ENCODE measurements at regions not wholly inside any gene's neighbourhood (a gene's known extent, or its start where the extent isn't known, plus 50 kb on each side); places are given as distances from the start of the nearest gene placed in this dataset.

DNA sequence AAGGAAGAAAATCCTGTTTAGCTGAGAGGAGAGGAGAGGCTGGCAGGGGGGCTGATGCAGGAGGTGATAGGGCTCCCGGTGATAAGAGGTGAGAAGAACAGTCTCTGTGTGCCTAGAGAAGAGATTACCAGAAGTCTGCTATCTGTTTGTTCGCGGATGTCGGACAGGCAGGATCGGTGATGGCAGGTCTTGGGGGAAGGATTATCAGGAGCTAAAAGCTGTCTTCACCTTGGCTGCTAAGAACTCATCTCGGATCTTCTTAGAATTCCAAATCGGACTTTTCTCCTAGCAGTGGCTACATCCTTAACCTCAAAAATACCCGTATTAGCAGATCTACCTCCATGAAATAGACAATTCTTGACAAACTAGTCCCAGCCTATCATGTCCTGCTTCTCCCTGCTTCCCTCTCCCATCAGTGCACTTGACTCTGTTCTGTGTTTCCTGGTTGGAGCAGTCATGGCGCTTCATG lies 282.1 kb upstream of the TRIB2 start:
- Histone ChIP-seq H3K36me3 (ENCODE audit: insufficient read depth, low read depth, low read length) (no peaks in the 10 kb centered on the region), H3K27ac (ENCODE audit: low read length) (no peak overlapping the region), H3K9me3 (ENCODE audit: insufficient read depth, low read depth, low read length) (no peaks in the 10 kb centered on the region), H3K4me3 (ENCODE audit: low read length) (no peak overlapping the region), H3K4me1 (ENCODE audit: insufficient read depth, low read length) (peaks cover 1% of the 10 kb centered on the region; the same call in 1 of the 2 replicates), H3K27me3 (ENCODE audit: insufficient read depth, low read length) (no peaks in the 10 kb centered on the region), H3K9ac (ENCODE audit: low read depth, low read length) (no peak overlapping the region)

DNA sequence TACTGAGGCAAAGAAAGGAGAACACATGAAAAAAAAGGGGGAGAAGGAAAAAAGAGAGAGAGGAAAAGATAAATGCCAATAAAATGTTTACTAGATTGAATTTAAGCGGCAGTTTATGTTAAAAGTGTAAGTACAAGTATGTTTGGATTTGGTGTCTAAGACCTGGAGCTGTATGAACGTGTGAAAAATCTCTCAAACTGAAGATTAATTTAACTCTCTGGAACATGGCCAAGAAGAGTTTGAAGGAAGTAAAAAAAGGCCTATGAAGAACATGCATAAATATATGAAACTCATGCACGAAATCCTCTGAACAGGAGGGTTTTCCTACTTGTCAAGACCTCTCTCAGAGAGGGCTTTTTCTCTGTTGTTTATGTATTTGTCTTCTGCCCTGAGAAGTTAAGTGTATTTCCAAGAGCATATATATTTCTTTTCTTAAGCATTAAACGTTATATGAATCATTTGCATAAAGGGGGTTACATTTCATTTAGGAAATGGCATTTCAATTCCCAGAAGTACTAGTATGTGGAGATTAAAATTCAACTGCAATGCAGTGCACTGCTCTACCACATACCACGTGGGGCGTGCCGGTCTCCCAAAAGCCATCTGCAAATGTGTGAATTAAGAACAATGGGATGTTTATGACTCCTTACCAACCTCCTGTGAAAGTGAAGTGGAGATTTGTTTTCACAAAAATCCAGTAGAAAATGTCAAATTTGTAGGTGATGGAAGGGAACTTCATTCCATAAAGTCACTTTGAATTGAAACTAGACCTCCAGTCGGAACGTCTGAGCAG lies 281.1 kb upstream of the TRIB2 start:
- H3K9me3 ChIP-seq (ENCODE audit: insufficient read depth, low read depth, low read length): no peaks in the 10 kb centered on the region
- no peak overlapping the region for H3K4me3 ChIP-seq (ENCODE audit: low read length)
- no peak overlapping the region for H3K27ac ChIP-seq (ENCODE audit: low read length)
- H3K36me3 ChIP-seq (ENCODE audit: insufficient read depth, low read depth, low read length): no peaks in the 10 kb centered on the region
- no peak overlapping the region for H3K9ac ChIP-seq (ENCODE audit: low read depth, low read length)
- no peaks in the 10 kb centered on the region; the same call in 1 of the 2 replicates for H3K4me1 ChIP-seq (ENCODE audit: insufficient read depth, low read length)
- H3K27me3 ChIP-seq (ENCODE audit: insufficient read depth, low read length): no peaks in the 10 kb centered on the region

DNA sequence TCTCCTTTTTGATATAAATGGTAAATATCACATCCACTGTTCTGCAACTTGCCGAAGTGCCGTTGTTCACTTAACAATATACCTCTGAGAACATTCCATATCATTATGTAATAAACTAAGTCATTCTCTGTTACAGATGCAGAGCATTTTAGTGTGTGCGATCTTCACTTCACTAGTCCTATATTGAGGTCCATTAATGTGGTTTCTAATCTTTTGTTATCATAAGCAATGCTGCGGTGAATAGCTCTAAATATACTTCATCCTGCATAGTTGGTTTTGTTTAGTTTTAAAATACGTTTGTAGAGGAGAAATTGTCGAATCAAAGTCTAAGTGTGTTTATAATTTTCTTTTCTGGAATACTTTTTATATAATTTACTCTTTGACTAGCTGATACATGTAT lies 280.3 kb upstream of the TRIB2 start:
- H3K9ac ChIP-seq (ENCODE audit: low read depth, low read length): no peak overlapping the region
- H3K27ac ChIP-seq (ENCODE audit: low read length): no peak overlapping the region
- H3K4me3 ChIP-seq (ENCODE audit: low read length): no peak overlapping the region
- H3K4me1 ChIP-seq (ENCODE audit: insufficient read depth, low read length): no peaks in the 10 kb centered on the region; the same call in 1 of the 2 replicates
- H3K36me3 ChIP-seq (ENCODE audit: insufficient read depth, low read depth, low read length): no peaks in the 10 kb centered on the region
- no peaks in the 10 kb centered on the region for H3K27me3 ChIP-seq (ENCODE audit: insufficient read depth, low read length)
- H3K9me3 ChIP-seq (ENCODE audit: insufficient read depth, low read depth, low read length): no peaks in the 10 kb centered on the region

DNA sequence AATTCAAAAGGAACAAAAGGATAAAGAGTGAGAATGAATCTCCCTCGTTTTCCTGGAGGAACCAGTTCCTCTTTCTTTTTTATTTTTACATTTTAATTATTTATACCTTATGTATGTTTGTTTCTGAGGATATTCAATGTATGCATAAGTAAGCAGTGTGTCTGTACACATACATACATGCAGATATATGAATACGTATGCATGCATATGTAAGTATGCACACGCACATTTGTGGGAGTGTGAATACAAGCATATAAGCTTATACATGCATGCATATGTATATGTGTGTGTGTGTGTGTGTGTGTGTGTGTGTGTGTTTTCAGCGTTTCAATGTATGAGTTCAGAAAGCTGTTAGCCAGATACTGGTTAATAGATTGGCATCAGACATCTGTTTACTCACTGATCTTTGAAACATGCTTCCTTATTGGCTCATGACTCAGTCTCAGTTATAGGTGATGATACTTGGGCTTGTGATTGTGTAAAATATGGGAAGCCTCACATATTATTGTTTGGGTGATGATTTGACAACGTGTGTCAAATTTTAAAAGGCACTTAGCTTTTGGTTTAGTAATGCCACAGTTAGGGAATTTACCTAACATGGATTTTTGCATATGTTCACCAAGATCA lies 279.7 kb upstream of the TRIB2 start:
- no peak overlapping the region for H3K27ac ChIP-seq (ENCODE audit: low read length)
- H3K4me1 ChIP-seq (ENCODE audit: insufficient read depth, low read length): no peaks in the 10 kb centered on the region; the same call in 1 of the 2 replicates
- no peaks in the 10 kb centered on the region for H3K36me3 ChIP-seq (ENCODE audit: insufficient read depth, low read depth, low read length)
- H3K4me3 ChIP-seq (ENCODE audit: low read length): no peak overlapping the region
- H3K27me3 ChIP-seq (ENCODE audit: insufficient read depth, low read length): no peaks in the 10 kb centered on the region
- H3K9me3 ChIP-seq (ENCODE audit: insufficient read depth, low read depth, low read length): no peaks in the 10 kb centered on the region
- no peak overlapping the region for H3K9ac ChIP-seq (ENCODE audit: low read depth, low read length)

DNA sequence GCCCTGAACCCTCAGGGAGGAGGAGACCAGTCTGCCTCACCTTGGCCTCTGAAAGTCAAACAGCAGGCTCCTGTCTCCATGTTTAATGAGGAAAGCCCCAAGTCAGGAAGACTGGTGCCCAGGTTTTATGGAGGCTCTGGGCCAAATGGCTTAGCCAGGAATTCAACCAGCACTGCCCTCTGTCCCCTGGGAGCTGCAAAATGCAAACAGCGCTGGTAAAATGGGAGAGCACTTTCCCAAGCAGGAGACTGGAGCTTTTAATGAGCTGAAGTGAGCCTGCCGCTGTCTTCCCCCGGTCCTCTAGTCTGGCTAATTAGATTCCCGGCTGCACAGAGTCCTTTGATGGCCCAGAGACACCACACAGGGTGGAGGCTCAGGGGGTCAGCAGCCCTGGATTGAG lies 276.0 kb upstream of the TRIB2 start:
- Histone ChIP-seq H3K4me3 (ENCODE audit: low read length) (no peak overlapping the region), H3K36me3 (ENCODE audit: insufficient read depth, low read depth, low read length) (no peaks in the 10 kb centered on the region), H3K27me3 (ENCODE audit: insufficient read depth, low read length) (no peaks in the 10 kb centered on the region), H3K4me1 (ENCODE audit: insufficient read depth, low read length) (no peaks in the 10 kb centered on the region; the same call in 1 of the 2 replicates), H3K9me3 (ENCODE audit: insufficient read depth, low read depth, low read length) (no peaks in the 10 kb centered on the region), H3K27ac (ENCODE audit: low read length) (no peak overlapping the region), H3K9ac (ENCODE audit: low read depth, low read length) (no peak overlapping the region)

DNA sequence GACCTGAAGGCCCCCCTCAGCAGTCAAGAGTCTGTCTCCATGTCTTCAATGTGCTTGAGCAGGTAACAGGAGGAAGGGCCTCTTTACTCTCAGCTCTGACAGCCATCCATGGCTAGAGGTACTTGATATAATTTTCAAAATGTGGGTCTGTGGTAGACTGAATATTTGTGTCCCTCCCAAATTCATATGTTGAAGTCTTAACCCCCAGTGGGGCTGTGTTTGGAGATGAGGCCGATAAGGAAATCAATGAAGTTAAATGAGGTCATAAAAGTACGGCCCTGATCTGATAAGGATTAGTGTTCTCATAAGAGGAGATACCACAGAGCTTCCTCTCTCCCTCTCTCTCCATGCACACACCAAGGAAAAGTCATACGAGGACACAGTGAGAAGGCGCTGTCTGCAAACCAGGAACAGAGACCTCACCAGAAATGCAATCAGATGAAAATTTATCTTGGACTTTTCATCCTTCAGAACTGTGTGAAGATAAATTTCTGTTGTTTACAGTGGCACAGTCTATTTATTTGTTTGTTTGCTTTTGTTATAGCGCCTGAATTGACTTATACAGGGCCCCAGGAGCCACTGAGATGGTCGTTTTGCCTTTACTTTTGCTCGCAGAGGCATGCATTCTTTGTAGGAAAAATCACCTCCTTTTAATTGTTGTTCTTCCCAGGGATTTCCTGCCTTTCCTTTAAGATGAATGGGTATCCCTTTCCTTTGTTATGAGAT lies 274.8 kb upstream of the TRIB2 start:
- H3K9ac ChIP-seq (ENCODE audit: low read depth, low read length): no peak overlapping the region
- no peak overlapping the region for H3K27ac ChIP-seq (ENCODE audit: low read length)
- no peaks in the 10 kb centered on the region for H3K27me3 ChIP-seq (ENCODE audit: insufficient read depth, low read length)
- no peaks in the 10 kb centered on the region for H3K36me3 ChIP-seq (ENCODE audit: insufficient read depth, low read depth, low read length)
- no peaks in the 10 kb centered on the region for H3K9me3 ChIP-seq (ENCODE audit: insufficient read depth, low read depth, low read length)
- no peak overlapping the region for H3K4me3 ChIP-seq (ENCODE audit: low read length)
- H3K4me1 ChIP-seq (ENCODE audit: insufficient read depth, low read length): no peaks in the 10 kb centered on the region; the same call in 1 of the 2 replicates

DNA sequence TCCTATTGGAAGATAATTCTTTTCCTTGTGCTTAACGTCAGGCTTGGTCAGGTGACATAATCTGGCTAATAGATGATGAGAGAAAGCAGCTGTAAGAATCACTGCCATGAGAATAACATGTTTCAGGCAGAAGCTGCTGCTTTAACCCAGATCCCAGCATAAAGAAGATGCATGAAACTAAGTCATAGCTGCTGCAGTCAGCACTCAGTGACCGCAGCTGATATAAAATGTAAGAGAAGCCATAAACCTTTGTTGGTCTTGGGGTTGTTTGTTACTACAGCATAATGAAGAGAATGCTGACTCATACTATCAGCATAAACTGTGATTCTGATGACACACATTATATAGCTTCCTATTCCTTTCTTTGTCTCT lies 274.3 kb upstream of the TRIB2 start:
- Histone ChIP-seq H3K27me3 (ENCODE audit: insufficient read depth, low read length) (no peaks in the 10 kb centered on the region), H3K27ac (ENCODE audit: low read length) (no peak overlapping the region), H3K4me3 (ENCODE audit: low read length) (no peak overlapping the region), H3K4me1 (ENCODE audit: insufficient read depth, low read length) (no peaks in the 10 kb centered on the region; the same call in 1 of the 2 replicates), H3K9ac (ENCODE audit: low read depth, low read length) (no peak overlapping the region), H3K36me3 (ENCODE audit: insufficient read depth, low read depth, low read length) (no peaks in the 10 kb centered on the region), H3K9me3 (ENCODE audit: insufficient read depth, low read depth, low read length) (no peaks in the 10 kb centered on the region)

DNA sequence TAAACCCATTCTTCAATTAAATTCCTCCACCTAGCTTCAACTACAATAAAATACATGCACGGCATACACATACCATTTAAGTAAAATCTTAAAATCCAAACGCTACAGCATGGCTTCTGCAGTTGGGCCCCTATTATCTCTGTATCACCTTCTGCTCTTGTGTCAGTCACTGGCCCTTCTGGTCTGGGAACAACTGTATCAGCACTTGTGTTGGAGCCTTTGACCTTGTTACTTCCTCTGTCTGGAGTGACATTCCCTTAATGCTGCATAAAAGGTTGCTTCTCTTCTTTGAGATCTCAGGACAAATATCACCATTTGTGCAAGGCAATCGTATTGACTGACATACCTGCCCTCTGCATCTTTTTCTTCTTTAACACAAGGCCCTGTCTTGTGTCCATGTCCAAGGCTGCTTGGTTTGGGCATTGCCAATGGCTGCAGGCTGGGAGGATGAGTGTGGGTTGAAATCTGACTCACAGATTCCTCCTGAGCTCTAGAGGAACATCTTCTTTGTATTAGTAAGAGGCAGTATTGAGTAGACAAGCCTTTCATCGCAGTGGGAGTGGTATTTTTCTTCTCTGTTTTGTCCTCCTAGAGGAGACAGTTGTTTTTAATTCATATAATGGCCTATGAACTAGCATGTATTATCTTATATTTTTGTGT lies 267.8 kb upstream of the TRIB2 start:
- Histone ChIP-seq H3K27ac (ENCODE audit: low read length) (no peak overlapping the region), H3K36me3 (ENCODE audit: insufficient read depth, low read depth, low read length) (no peaks in the 10 kb centered on the region), H3K9ac (ENCODE audit: low read depth, low read length) (no peak overlapping the region), H3K9me3 (ENCODE audit: insufficient read depth, low read depth, low read length) (no peaks in the 10 kb centered on the region), H3K4me1 (ENCODE audit: insufficient read depth, low read length) (no peaks in the 10 kb centered on the region), H3K27me3 (ENCODE audit: insufficient read depth, low read length) (no peaks in the 10 kb centered on the region), H3K4me3 (ENCODE audit: low read length) (no peak overlapping the region)

DNA sequence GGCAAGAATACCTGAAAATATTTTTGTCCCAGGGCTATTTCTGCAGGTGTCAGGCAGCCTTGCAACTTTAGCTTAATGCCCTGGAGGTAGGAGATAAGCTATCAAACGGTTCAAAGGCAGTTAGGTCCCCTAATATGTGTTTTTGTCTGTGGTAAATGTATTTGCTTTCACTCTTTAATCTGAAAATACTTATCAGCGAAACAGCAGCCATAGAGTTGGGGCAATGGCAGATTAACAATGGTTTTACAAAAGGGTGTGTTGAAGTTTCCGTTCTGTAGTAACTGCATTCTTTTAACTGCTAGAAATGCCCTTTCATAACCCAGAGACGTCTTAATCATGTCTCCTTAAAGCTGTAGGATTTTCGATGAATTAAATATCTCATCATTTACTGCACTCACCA lies 265.0 kb upstream of the TRIB2 start:
- peaks cover 5% of the 10 kb centered on the region for H3K4me1 ChIP-seq (ENCODE audit: insufficient read depth, low read length)
- no peaks in the 10 kb centered on the region for H3K27me3 ChIP-seq (ENCODE audit: insufficient read depth, low read length)
- H3K36me3 ChIP-seq (ENCODE audit: insufficient read depth, low read depth, low read length): no peaks in the 10 kb centered on the region
- H3K27ac ChIP-seq (ENCODE audit: low read length): no peak overlapping the region
- no peak overlapping the region for H3K9ac ChIP-seq (ENCODE audit: low read depth, low read length)
- H3K4me3 ChIP-seq (ENCODE audit: low read length): no peak overlapping the region
- no peaks in the 10 kb centered on the region for H3K9me3 ChIP-seq (ENCODE audit: insufficient read depth, low read depth, low read length)

DNA sequence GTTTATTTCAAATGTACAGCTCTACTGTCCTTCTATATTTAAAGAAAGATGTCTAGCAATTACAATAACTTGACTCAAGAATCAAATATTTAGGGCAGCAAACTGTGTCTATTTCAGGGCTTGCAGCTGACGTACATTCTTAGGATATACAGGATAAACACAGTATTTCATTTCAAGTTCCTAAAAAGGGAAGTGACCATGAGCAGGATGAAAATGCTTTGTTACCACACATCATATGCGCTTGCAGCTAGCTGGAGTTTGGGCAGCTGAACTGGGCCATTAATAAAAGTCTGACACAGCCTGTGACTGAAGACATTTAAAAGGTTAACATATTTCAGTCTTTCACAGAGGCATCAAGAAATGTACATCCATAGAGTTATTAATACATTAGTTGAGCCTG lies 264.6 kb upstream of the TRIB2 start:
- no peak overlapping the region for H3K27ac ChIP-seq (ENCODE audit: low read length)
- H3K9ac ChIP-seq (ENCODE audit: low read depth, low read length): no peak overlapping the region
- H3K27me3 ChIP-seq (ENCODE audit: insufficient read depth, low read length): no peaks in the 10 kb centered on the region
- H3K4me1 ChIP-seq (ENCODE audit: insufficient read depth, low read length): peaks cover 7% of the 10 kb centered on the region
- H3K9me3 ChIP-seq (ENCODE audit: insufficient read depth, low read depth, low read length): no peaks in the 10 kb centered on the region
- H3K36me3 ChIP-seq (ENCODE audit: insufficient read depth, low read depth, low read length): no peaks in the 10 kb centered on the region
- H3K4me3 ChIP-seq (ENCODE audit: low read length): no peak overlapping the region

DNA sequence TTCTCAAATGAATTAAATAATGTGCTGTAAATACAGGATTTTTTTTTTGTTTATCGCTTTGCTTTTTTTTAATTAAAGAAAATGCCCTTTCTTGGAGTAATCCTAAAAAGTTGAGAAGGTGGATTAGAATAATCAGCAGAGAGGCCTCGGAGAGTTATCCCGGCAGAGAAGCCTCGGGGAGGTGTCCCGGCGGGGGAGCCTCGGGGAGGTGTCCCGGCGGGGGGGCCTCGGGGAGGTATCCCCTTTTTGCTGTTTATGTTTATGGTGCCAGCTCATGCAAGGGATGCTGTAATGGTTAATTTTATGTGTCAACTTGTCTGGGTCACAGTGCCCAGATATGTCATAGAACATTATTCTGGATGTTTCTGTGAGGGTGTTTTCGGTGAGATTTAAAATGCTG lies 263.0 kb upstream of the TRIB2 start:
- Histone ChIP-seq H3K27me3 (ENCODE audit: insufficient read depth, low read length) (no peaks in the 10 kb centered on the region), H3K4me3 (ENCODE audit: low read length) (no peak overlapping the region), H3K9me3 (ENCODE audit: insufficient read depth, low read depth, low read length) (no peaks in the 10 kb centered on the region), H3K9ac (ENCODE audit: low read depth, low read length) (no peak overlapping the region), H3K27ac (ENCODE audit: low read length) (no peak overlapping the region), H3K4me1 (ENCODE audit: insufficient read depth, low read length) (peaks cover 7% of the 10 kb centered on the region), H3K36me3 (ENCODE audit: insufficient read depth, low read depth, low read length) (no peaks in the 10 kb centered on the region)
